ENCODE measurements at regions not wholly inside any gene's neighbourhood (a gene's known extent, or its start where the extent isn't known, plus 50 kb on each side); places are given as distances from the start of the nearest gene placed in this dataset.

- no peaks in the 10 kb centered on the region for H3K36me3 ChIP-seq (replicated peaks in 1 of 2; ENCODE audit: control insufficient read depth in 1 of 2, insufficient read depth in 2 of 2, low read length in 1 of 2)
- H3F3A ChIP-seq (replicated peaks; ENCODE audit: insufficient read depth) = no peaks in the 10 kb centered on the region
- TF ChIP-seq GABPA (IDR thresholded peaks at IDR 0.05; ENCODE audit: low read depth) = no peak
- no peak for TF ChIP-seq RAD21 (IDR thresholded peaks at IDR 0.05; ENCODE audit: low read length)
- no peak for TF ChIP-seq POLR2AphosphoS5 (IDR thresholded peaks at IDR 0.05; ENCODE audit: low read depth, low read length)
- peaks cover 14% of the 10 kb centered on the region; the same call in 1 of the 2 replicates for H3K27me3 ChIP-seq (ENCODE audit: insufficient read depth)
- DNase-seq = no peak
- no peak overlapping the region for H3K4me3 ChIP-seq (ENCODE audit: low read depth in 2 of 2, low read length in 1 of 2)
- H3K27ac ChIP-seq (ENCODE audit: low read depth in 2 of 2, low read length in 1 of 2) = no peak overlapping the region
- H3K4me1 ChIP-seq (ENCODE audit: control insufficient read depth in 1 of 2, insufficient read depth in 2 of 2, low read depth in 1 of 2, low read length in 1 of 2) = no peaks in the 10 kb centered on the region
- POLR2A ChIA-PET = no interaction called here
- H2AFZ ChIP-seq (ENCODE audit: low read depth) = no peak overlapping the region
- H3K9ac ChIP-seq = no peak overlapping the region
- H3K4me2 ChIP-seq = no peak overlapping the region
- no peaks in the 10 kb centered on the region for H3K9me3 ChIP-seq
- no peaks in the 10 kb centered on the region for H3K9me2 ChIP-seq
- no peaks in the 10 kb centered on the region for H3K79me2 ChIP-seq (ENCODE audit: insufficient read depth)
- no peaks in the 10 kb centered on the region for H4K20me1 ChIP-seq (ENCODE audit: insufficient read depth)
- 21% methylated on average over 5 of the region's 5 CpGs for WGBS (ENCODE audit: low lambda C conversion rate)
- CTCF ChIA-PET = interaction anchor here (1.1 kb wide), 1 partner anchor 19 kb away, joined by 3 read pairs; no protein-coding TSS in a partner anchor
Measured at GRCh38 chr7:65457705-65458104, 84.0 kb downstream of the ZNF92 start.

- Histone ChIP-seq H3K9me2 (no peaks in the 10 kb centered on the region), H3K4me2 (no peak overlapping the region), H2AFZ (ENCODE audit: low read depth) (no peak overlapping the region), H3K27me3 (ENCODE audit: insufficient read depth) (peaks cover 14% of the 10 kb centered on the region; the same call in 1 of the 2 replicates), H3K79me2 (ENCODE audit: insufficient read depth) (no peaks in the 10 kb centered on the region), H3F3A (replicated peaks; ENCODE audit: insufficient read depth) (no peaks in the 10 kb centered on the region), H3K27ac (ENCODE audit: low read depth in 2 of 2, low read length in 1 of 2) (no peak overlapping the region), H3K4me1 (ENCODE audit: control insufficient read depth in 1 of 2, insufficient read depth in 2 of 2, low read depth in 1 of 2, low read length in 1 of 2) (no peaks in the 10 kb centered on the region), H3K9ac (no peak overlapping the region), H3K36me3 (replicated peaks in 1 of 2; ENCODE audit: control insufficient read depth in 1 of 2, insufficient read depth in 2 of 2, low read length in 1 of 2) (no peaks in the 10 kb centered on the region), H3K4me3 (ENCODE audit: low read depth in 2 of 2, low read length in 1 of 2) (no peak overlapping the region), H4K20me1 (ENCODE audit: insufficient read depth) (no peaks in the 10 kb centered on the region), H3K9me3 (no peaks in the 10 kb centered on the region)
- TF ChIP-seq RAD21 (IDR thresholded peaks at IDR 0.05; ENCODE audit: low read length) (no peak), USF1 (IDR thresholded peaks at IDR 0.05; ENCODE audit: borderline replicate concordance, low read depth) (no peak), REST (IDR thresholded peaks at IDR 0.05; ENCODE audit: low read depth, low read length) (no peak), JUND (IDR thresholded peaks at IDR 0.05) (no peak)
- WGBS (ENCODE audit: low lambda C conversion rate) = 22% methylated on average over 4 of the region's 4 CpGs
- CTCF ChIA-PET = interaction anchor here (1.0 kb wide), 1 partner anchor 1276 kb away, joined by 3 read pairs; no protein-coding TSS in a partner anchor
- no peak for DNase-seq
- POLR2A ChIA-PET = no interaction called here
Measured at GRCh38 chr7:65459438-65459837, 85.8 kb downstream of the ZNF92 start.

GRCh38 chr7:65462148-65462716, 88.6 kb downstream of the ZNF92 start:
- H3F3A ChIP-seq (replicated peaks; ENCODE audit: insufficient read depth) = no peaks in the 10 kb centered on the region
- no peaks in the 10 kb centered on the region for H3K9me2 ChIP-seq
- WGBS (ENCODE audit: low lambda C conversion rate) = 1% methylated on average over 3 of the region's 3 CpGs
- no peaks in the 10 kb centered on the region for H3K36me3 ChIP-seq (replicated peaks in 1 of 2; ENCODE audit: control insufficient read depth in 1 of 2, insufficient read depth in 2 of 2, low read length in 1 of 2)
- H3K4me3 ChIP-seq (ENCODE audit: low read depth in 2 of 2, low read length in 1 of 2) = no peak overlapping the region
- POLR2A ChIA-PET = no interaction called here
- no peak overlapping the region for H3K27ac ChIP-seq (ENCODE audit: low read depth in 2 of 2, low read length in 1 of 2)
- H2AFZ ChIP-seq (ENCODE audit: low read depth) = no peak overlapping the region
- CTCF ChIA-PET = interaction anchor here (0.8 to 3.0 kb wide), 2 partner anchors 12 to 16 kb away, joined by 3 to 17 read pairs; no protein-coding TSS in a partner anchor
- H4K20me1 ChIP-seq (ENCODE audit: insufficient read depth) = no peaks in the 10 kb centered on the region
- peaks cover 14% of the 10 kb centered on the region; the same call in 1 of the 2 replicates for H3K27me3 ChIP-seq (ENCODE audit: insufficient read depth)
- no peaks in the 10 kb centered on the region for H3K4me1 ChIP-seq (ENCODE audit: control insufficient read depth in 1 of 2, insufficient read depth in 2 of 2, low read depth in 1 of 2, low read length in 1 of 2)
- no peak overlapping the region for H3K4me2 ChIP-seq
- H3K9me3 ChIP-seq = no peaks in the 10 kb centered on the region
- no peak overlapping the region for H3K9ac ChIP-seq
- no peaks in the 10 kb centered on the region for H3K79me2 ChIP-seq (ENCODE audit: insufficient read depth)
- DNase-seq = no peak
- TF ChIP-seq ELF1 (IDR thresholded peaks at IDR 0.05) (no peak), MAX (IDR thresholded peaks at IDR 0.05; ENCODE audit: low read depth) (no peak), FOXM1 (IDR thresholded peaks at IDR 0.05; ENCODE audit: low read depth) (no peak), SMC3 (IDR thresholded peaks at IDR 0.05; ENCODE audit: low read depth, low read length) (no peak), GABPA (IDR thresholded peaks at IDR 0.05; ENCODE audit: low read depth) (no peak), EP300 (IDR thresholded peaks at IDR 0.05; ENCODE audit: borderline replicate concordance in 1 of 2, low read depth in 1 of 2, low read length in 1 of 2) (no peak), TAF1 (IDR thresholded peaks at IDR 0.05; ENCODE audit: borderline replicate concordance, low read depth, low read length) (no peak), USF1 (IDR thresholded peaks at IDR 0.05; ENCODE audit: borderline replicate concordance, low read depth) (no peak), RCOR1 (IDR thresholded peaks at IDR 0.05; ENCODE audit: low read length) (no peak), RAD21 (IDR thresholded peaks at IDR 0.05; ENCODE audit: low read length) (no peak), JUND (IDR thresholded peaks at IDR 0.05) (no peak), USF2 (IDR thresholded peaks at IDR 0.05; ENCODE audit: borderline replicate concordance, low read depth, low read length) (no peak)

Measured in SK-N-SH (cell line).